Esophagus muscularis mucosa (tissue), 4 donors: ENCODE measurements at regions not wholly inside any gene's neighbourhood (a gene's known extent, or its start where the extent isn't known, plus 50 kb on each side); places are given as distances from the start of the nearest gene placed in this dataset.

Experiments used
- DNase-seq: peaks from one replicate; pipeline ENCODE4 v3.0.0-alpha.2; 2017; ENCODE audit errors: extremely low spot score
- H3K27ac ChIP-seq, 4 donors: fragments of 200-600 bp; sonication (generic); replicated peaks in 1 of 4; 1 replicate in 3 of 4; 2 replicates in 1 of 4; pipeline ENCODE4 v1.5.1; 2016 to 2019; ENCODE audit warnings: mild to moderate bottlenecking in 1 of 4
- H3K27me3 ChIP-seq, 4 donors: fragments of 200-600 bp; sonication (generic); one replicate each; pipeline versions ENCODE4 v1.5.1 to v1.6.0; 2016 to 2019
- H3K36me3 ChIP-seq, 4 donors: fragments of 200-600 bp; sonication (generic); one replicate each; pipeline ENCODE4 v1.5.1; 2016 to 2019
- H3K4me1 ChIP-seq, 4 donors: fragments of 200-600 bp; sonication (generic); one replicate each; pipeline ENCODE4 v1.5.1; 2016 to 2019
- H3K4me3 ChIP-seq, 4 donors: fragments of 200-600 bp; sonication (generic); 1 replicate in 2 of 4; 2 replicates in 2 of 4; pipeline ENCODE4 v1.5.1; 2016 to 2019; ENCODE audit warnings: mild to moderate bottlenecking in 4 of 4, moderate library complexity in 1 of 4
- H3K9me3 ChIP-seq, 4 donors: fragments of 200-600 bp; sonication (generic); 1 replicate in 3 of 4; 2 replicates in 1 of 4; pipeline ENCODE4 v1.5.1; 2016 to 2019
- CTCF ChIP-seq, 3 experiments: fragments of 200-600 bp in 2 of 3; fragments of 450-650 bp in 1 of 3; sonication (generic) in 2 of 3; IDR thresholded peaks; one replicate each; pipeline ENCODE4 v1.5.1; 2017 to 2019; ENCODE audit warnings: antibody characterized with exemption in 3 of 3, mild to moderate bottlenecking in 2 of 3, moderate library complexity in 1 of 3
- EP300 ChIP-seq: sonication (generic); formaldehyde crosslinking; IDR thresholded peaks from one replicate; pipeline ENCODE4 v1.6.1; 2017; ENCODE audit warnings: antibody characterized with exemption
- POLR2A ChIP-seq: fragments of 450-650 bp; IDR thresholded peaks from one replicate; pipeline ENCODE4 v1.6.1; 2017; ENCODE audit warnings: antibody characterized with exemption, moderate library complexity, mild to moderate bottlenecking, low read depth
- POLR2AphosphoS5 ChIP-seq, 2 donors: sonication (generic); formaldehyde crosslinking; IDR thresholded peaks; one replicate each; pipeline ENCODE4 v1.6.1; 2017; ENCODE audit warnings: antibody characterized with exemption in 2 of 2
- WGBS: methylation state at CpG from one replicate; pipeline ENCODE4 v1.1.5; 2018; 5-methylcytosine and 5-hydroxymethylcytosine counted together
- intact Hi-C: fragments of 100-400 bp; cut with DNase I; formaldehyde crosslinking; loops from one replicate; pipeline ENCODE4 v1.15.1; 2023

- Histone ChIP-seq H3K27me3 (peaks cover 0 to 56% (median 0%) of the 10 kb centered on the region in 4 donors), H3K36me3 (no peaks in the 10 kb centered on the region), H3K9me3 (no peaks in the 10 kb centered on the region), H3K4me1 (peaks cover 0 to 11% (median 9%) of the 10 kb centered on the region in 4 donors), H3K27ac (no peak overlapping the region), H3K4me3 (peak overlapping the region in 2 of 4 donors; percentile 13 to 25)
- WGBS: 36% methylated on average over 25 of the region's 45 CpGs
- TF ChIP-seq CTCF (IDR thresholded peaks at IDR 0.05) (peak; percentile 75 to 96 (median 85)), POLR2AphosphoS5 (IDR thresholded peaks at IDR 0.05) (peak in 1 of 2 donors; percentile 28), EP300 (no peak)
- DNase-seq: no peak
- intact Hi-C loops: no loop called here
Observed at GRCh38 chr2:241950413-241951315, 81.1 kb downstream of the RTP5 start.

GRCh38 chr2:241951316-241951700 lies 81.8 kb downstream of the RTP5 start:
- H3K9me3 ChIP-seq: no peaks in the 10 kb centered on the region
- peaks cover 0 to 56% (median 0%) of the 10 kb centered on the region in 4 donors for H3K27me3 ChIP-seq
- WGBS: 43% methylated on average over 4 of the region's 4 CpGs
- no peak for DNase-seq
- TF ChIP-seq POLR2AphosphoS5 (IDR thresholded peaks at IDR 0.05): no peak
- no peaks in the 10 kb centered on the region for H3K36me3 ChIP-seq
- peaks cover 0 to 11% (median 9%) of the 10 kb centered on the region in 4 donors for H3K4me1 ChIP-seq
- no peak overlapping the region for H3K4me3 ChIP-seq
- intact Hi-C loops: no loop called here
- H3K27ac ChIP-seq: no peak overlapping the region

GRCh38 chr2:241951920-241952319 lies 82.4 kb downstream of the RTP5 start:
- Histone ChIP-seq H3K27ac (no peak overlapping the region), H3K4me3 (no peak overlapping the region), H3K27me3 (peaks cover 0 to 50% (median 0%) of the 10 kb centered on the region in 4 donors), H3K36me3 (no peaks in the 10 kb centered on the region), H3K4me1 (peaks cover 0 to 11% (median 9%) of the 10 kb centered on the region in 4 donors), H3K9me3 (no peaks in the 10 kb centered on the region)
- TF ChIP-seq POLR2A (no peak), CTCF (IDR thresholded peaks at IDR 0.05) (no peak), EP300 (no peak), POLR2AphosphoS5 (IDR thresholded peaks at IDR 0.05) (no peak)
- intact Hi-C loops: no loop called here
- no peak for DNase-seq
- 90% methylated on average over 11 of the region's 11 CpGs for WGBS

GRCh38 chr2:241952816-241953215 lies 83.3 kb downstream of the RTP5 start:
- 82% methylated on average over 7 of the region's 16 CpGs for WGBS
- Histone ChIP-seq H3K9me3 (no peaks in the 10 kb centered on the region), H3K27ac (no peak overlapping the region), H3K27me3 (peaks cover 0 to 42% (median 0%) of the 10 kb centered on the region in 4 donors), H3K4me1 (peaks cover 0 to 11% (median 9%) of the 10 kb centered on the region in 4 donors), H3K36me3 (no peaks in the 10 kb centered on the region), H3K4me3 (no peak overlapping the region)
- no peak for DNase-seq
- no peak for TF ChIP-seq CTCF (IDR thresholded peaks at IDR 0.05)
- no peak for TF ChIP-seq POLR2AphosphoS5 (IDR thresholded peaks at IDR 0.05)
- TF ChIP-seq POLR2A: no peak
- TF ChIP-seq EP300: no peak
- intact Hi-C loops: no loop called here

GRCh38 chr2:241953324-241953928 lies 83.9 kb downstream of the RTP5 start:
- DNase-seq: no peak
- Histone ChIP-seq H3K4me3 (no peak overlapping the region), H3K36me3 (no peaks in the 10 kb centered on the region), H3K4me1 (peaks cover 0 to 11% (median 9%) of the 10 kb centered on the region in 4 donors), H3K27me3 (peaks cover 0 to 42% (median 0%) of the 10 kb centered on the region in 4 donors), H3K27ac (no peak overlapping the region), H3K9me3 (no peaks in the 10 kb centered on the region)
- 89% methylated on average over 26 of the region's 33 CpGs for WGBS
- TF ChIP-seq CTCF (IDR thresholded peaks at IDR 0.05) (no peak), POLR2A (no peak), POLR2AphosphoS5 (IDR thresholded peaks at IDR 0.05) (no peak), EP300 (no peak)
- intact Hi-C loops: no loop called here
